NCI-H748 treated with DMSO at 0.1 percent for 48 hours (cell line): ENCODE measurements at regions not wholly inside any gene's neighbourhood (a gene's known extent, or its start where the extent isn't known, plus 50 kb on each side); places are given as distances from the start of the nearest gene placed in this dataset.

Source experiments
- DNase-seq: peaks from one replicate; lab custom pipeline; 2025; lab: John Stamatoyannopoulos, UW

GRCh38 chr10:36170943-36171501 lies 528.9 kb upstream of the FZD8 start:
- no peak for DNase-seq

DNA sequence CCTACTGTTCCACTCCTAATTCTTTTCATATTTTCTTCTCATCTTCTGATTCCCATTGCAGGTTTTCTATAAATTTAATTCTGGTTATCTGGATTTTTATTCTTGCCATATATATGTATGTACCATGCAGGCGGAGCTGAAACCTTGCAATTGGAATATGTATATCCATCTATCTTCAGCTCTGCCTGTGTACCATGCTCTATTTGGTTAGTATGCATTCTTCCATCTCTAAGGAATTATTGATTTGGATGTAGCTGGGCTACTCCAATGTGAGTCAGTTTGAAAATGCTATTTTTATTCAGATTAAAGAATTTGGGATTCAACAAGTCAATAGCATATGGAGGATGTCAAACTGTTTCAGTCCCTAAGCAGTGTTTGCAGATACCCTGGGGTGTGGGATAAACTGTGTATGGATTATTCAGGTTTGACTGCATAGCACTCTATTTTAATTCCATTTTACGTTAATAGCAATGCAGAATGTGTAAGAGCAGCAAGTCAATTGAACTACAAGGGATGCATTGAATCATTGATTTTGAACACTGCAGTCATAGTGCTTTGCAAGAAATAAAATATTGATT lies 528.1 kb upstream of the FZD8 start:
- no peak for DNase-seq

DNA sequence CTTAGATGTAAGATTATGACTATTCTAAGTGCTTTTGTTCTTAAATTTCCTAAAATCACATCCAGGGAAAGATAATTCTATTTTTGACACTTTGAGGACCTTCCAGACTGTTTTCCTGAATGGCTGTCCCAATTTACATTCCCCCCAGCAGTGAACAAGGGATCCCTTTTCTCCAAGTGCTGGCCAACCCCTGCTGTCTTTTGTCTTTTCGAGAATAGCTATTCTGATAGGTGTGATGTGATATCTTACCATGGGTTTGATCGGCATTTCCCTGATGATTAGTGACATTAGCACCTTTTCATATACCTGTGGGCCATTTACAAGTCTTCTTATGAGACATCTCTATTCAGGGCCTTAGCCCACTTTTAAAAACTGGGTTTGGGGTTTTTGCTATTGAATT lies 526.7 kb upstream of the FZD8 start:
- DNase-seq, result no peak

DNA sequence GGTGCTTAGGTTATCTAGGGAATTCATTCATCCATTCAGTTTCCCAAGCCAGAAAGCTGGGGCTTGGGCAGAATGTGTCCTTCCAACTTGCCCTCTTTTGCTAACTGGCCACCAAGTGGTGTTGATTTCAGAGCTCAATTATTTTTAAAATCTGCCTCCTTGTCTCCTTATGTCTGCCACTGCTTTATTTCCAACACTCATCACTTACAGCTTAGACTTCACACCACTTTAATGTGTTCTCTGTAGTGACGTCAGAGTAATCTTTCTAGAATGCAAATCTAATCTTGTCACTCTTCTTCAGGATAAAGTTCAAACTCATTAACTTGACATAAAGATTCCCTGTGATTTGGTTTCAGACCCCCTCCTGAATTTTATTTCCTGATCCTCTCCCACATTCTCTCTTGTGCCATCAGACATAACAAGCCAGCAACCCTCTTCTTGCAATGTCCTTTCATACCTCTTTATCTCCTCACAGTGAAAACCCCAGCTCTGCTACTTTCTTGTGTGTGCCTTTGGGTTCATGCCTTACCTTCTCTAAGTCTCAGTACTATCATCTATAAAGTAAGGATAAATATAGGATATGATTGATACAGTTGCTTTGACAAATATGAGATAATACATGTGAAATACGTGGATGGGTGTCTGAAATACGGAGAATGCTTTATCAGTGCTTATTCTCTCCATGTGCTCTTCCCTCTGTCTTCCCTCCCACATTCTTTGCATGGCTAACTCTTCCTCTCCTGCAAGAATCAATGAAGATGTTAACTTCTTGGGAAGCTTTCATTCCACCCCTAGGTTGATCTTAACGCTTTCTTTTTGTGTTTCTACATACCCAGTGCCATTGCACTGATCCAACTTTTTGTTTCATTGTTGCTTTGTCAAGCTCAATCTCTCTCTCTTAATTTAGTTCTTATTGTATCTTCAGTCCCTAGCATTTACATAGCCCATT lies 522.7 kb upstream of the FZD8 start:
- DNase-seq, result no peak

GRCh38 chr10:36163827-36164226 lies 521.7 kb upstream of the FZD8 start:
- no peak for DNase-seq

DNA sequence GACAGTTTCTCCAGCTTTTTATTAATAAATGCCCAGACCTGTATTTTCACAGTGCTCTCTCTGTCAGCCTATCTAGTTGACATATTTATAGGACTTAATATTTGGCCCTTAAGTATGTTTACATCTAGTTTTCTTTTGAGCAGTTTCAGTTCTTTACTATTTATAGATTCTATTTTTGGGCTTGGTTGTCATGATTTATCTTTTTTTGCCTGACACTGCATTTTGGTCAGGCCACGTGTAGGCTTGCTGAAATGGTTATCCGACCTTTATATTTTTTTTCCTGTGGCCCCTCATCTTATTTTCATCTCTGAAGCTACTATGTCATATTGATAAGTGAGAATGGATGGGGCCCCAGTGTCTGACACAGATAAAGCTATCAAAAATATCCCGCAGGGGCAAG lies 515.4 kb upstream of the FZD8 start:
- no peak for DNase-seq

DNA sequence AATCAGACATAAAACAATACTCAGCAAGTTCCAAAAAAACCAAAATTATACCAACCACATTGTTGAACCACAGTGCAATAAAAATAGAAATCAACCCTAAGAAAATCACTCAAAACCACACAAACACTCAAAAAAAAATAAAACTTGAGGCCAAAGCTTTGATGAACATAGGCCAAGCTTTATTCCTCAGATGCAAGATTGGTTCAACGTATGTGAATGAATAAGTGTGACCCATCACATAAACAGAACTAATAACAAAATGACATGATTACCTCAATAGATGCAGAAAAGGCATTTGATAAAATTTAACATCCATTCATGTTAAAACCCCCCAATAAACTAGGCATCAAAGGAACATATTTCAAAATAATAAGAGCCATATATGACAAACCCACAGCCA lies 506.1 kb upstream of the FZD8 start:
- no peak for DNase-seq

DNA sequence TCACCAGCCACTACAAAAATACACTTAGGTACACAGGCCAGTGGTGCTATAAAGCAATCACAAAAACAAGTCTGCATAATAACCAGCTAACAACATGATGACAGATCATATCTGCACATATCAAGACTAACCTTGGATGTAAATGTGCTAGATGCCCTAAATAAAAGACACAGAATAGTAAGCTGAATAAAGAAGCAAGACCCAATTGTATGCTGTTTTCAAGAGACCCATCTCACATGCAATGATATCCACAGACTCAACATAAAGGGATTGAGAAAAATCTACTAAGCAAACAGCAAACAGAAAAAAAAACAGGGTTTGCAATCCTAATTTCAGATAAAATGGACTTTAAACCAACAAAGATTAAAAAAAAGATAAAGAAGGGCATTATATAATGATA lies 505.4 kb upstream of the FZD8 start:
- no peak for DNase-seq

GRCh38 chr10:36141856-36142560 lies 499.9 kb upstream of the FZD8 start:
- no peak for DNase-seq

DNA sequence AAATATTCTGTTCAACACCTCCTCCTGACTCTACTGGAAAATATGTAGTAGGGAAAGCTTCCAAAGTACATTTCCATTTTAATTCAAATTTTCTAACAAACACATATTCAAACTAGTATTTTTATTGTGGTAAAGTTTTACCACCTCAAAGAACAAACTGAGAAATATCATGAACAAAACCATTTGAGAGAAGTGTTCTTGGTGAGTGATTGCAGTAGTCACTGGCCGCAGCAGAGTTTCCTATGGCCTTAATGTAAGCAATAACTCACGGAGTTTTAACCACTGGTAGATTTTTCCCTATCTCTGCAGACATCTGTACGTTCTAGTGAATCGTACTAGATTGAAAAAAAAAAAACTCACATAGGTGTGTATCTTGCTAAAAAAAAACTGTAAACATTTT lies 487.0 kb upstream of the FZD8 start:
- DNase-seq, result no peak

DNA sequence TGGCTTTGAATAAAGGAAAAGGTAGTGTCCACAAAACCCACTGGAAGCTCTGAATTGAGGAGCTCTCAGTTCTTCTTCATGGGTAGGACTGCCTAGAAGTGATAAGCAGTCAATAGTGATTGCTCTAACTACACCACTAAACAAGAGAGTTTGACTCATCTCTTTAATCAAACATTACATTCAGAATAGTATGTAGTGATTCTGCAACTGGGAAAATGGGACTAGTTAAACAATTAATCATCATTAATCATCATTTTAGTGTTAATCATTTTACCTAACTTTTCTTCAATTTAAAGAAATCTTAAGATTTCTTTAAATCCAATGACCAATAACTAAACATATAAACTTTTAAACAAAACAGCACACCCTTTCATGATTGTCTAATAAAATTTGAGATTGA lies 484.0 kb upstream of the FZD8 start:
- no peak for DNase-seq

DNA sequence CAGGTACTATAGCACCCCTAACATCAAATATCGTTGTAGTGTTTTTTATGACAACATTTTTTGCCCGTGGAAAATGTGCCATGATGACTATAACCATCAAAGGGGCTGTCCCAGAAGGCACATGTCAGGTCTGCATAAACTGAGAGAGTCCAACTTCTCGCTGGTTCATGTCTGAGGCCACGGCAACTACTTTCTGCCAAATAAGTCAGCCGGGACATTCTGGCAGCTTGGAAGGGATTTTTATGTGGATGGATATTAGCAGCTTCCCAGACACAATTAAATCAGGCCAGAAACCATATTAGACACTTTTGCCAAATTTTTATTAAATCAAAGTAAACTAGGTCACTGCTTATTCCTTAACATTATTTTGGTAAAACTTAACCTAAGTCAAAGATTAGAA lies 477.4 kb upstream of the FZD8 start:
- no peak for DNase-seq

GRCh38 chr10:36118314-36118713 lies 476.2 kb upstream of the FZD8 start:
- DNase-seq, result no peak

GRCh38 chr10:36117890-36118289 lies 475.8 kb upstream of the FZD8 start:
- DNase-seq, result no peak

DNA sequence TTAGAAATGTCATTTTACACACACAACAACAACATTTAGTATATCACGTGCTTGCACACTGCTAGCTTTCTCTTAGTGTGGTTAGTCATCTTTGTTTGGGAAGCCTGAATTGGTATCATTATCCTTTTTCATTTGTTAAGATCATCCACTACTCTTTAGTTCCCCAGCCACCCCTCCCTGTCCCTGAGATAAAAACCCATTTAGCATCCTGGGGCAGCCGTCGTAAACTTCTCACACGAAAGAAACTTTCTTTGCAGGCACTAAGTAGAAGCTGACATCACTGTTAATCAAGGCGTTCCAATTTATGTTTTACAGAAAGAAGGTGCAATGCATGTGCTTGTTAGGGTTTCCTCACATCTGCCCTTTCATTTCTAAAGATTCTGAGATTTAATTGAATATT lies 475.1 kb upstream of the FZD8 start:
- DNase-seq, result no peak

GRCh38 chr10:36116731-36117130 lies 474.6 kb upstream of the FZD8 start:
- no peak for DNase-seq

DNA sequence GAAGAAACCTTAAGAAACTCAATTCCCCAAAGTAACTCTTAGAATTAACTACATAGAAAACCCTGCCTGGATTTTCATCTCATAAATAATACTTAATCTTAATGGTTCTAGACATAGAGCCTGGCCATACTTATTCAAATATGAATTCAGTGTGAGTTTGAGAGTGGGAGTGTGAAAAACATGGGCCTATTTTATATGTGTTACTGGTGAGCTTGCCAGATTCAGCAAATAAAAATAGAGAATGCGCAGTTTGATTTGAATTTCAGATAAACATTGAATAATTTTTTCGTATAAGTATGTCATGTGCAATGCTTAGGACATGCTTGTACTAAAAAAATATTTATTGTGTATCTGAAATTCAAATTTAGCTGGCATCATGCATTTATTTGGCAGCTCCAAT lies 473.9 kb upstream of the FZD8 start:
- DNase-seq, result no peak

DNA sequence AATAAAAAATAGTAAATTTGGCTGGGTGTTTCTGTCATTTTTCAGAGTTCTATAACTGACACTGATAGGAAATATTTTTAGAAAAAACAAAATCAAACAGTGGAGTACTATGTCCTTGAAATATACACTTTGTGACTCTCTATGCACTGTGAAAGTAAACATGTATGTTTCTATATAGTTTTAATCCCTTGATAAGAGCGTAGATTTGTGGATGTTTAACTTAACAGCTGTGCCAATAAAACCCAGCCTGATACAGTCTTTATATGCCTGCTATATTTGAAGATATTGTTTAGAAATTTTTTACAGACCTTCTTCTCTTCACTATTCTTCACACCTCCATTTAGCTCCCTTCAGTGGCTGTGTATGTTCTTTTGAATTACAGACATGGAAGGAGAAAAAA lies 473.3 kb upstream of the FZD8 start:
- DNase-seq, result no peak

- DNase-seq, result no peak
Observed at GRCh38 chr10:36114913-36115312, 472.8 kb upstream of the FZD8 start.

DNA sequence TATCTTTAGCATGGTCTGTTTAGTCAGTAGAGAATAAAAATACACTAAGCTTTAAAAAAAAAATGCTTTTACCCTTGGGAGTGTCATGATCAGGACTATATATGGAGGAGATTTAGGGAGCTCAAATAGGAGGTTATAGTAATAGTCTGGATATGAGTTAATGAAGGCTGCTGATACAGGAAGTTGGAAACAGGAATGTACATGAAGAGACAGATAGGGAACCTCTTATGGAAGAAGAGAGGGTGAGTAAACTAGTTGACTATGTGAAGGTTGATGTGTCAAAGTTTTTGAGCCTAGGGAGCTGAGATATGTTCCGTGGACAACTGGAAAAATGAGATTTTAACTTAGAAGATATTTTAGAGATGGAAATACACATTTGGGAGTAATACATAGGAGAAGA lies 472.0 kb upstream of the FZD8 start:
- DNase-seq, result no peak

DNA sequence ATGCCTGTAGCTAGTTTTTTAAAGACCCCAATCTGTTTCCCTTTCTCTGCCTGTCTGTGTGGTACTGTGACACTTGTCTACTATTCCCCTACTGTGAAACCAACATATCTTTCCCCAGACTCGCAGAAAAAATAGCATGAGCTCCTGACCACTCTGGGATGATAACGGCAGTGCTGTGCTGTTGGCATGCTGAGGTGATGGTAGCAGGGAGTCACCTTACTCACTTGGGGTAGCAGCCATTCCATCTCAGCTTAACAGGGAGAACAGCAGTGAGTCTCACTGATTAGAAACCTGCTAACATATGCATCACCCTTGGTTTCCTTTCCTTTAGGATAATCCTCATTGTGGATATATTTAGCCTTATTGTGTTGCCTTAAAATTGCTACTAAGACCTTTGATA lies 469.6 kb upstream of the FZD8 start:
- DNase-seq, result no peak

DNA sequence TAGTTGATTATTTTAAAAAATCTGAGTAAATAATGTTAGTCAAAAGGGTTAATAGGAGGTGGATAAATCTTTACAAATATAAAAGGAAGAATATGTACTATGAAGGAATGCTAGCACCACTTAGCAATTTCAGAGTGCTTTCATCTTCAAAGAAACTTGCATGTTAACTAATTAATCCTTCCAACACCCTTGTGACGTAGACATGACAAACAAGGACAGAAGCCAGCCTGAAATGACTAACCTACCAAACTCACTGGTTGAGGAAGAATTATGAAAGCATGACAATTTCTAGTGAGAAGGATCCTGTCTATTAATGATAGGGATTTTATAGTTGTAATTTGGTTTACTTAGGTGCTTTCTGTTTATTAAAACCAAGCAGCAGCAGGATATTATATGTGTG lies 468.0 kb upstream of the FZD8 start:
- no peak for DNase-seq
